Activated naive CD4-positive, alpha-beta T cell treated with Interleukin-2 at 50 U/mL for 16 hours (primary cell): ENCODE measurements at regions not wholly inside any gene's neighbourhood (a gene's known extent, or its start where the extent isn't known, plus 50 kb on each side); places are given as distances from the start of the nearest gene placed in this dataset.

ENCODE experiments used
- DNase-seq: peaks from one replicate; pipeline ENCODE4 v3.0.0-alpha.2; 2020

- no peak for DNase-seq
Measured at GRCh38 chr10:124346831-124347230, 71.9 kb downstream of the OAT start.

- DNase-seq = no peak
Measured at GRCh38 chr10:124345521-124345920, 73.2 kb downstream of the OAT start.

- no peak for DNase-seq
Measured at GRCh38 chr10:124344931-124345330, 73.8 kb downstream of the OAT start.

- no peak for DNase-seq
Measured at GRCh38 chr10:124344266-124344590, 74.5 kb downstream of the OAT start.

- no peak for DNase-seq
Measured at GRCh38 chr10:124343351-124344265, 75.1 kb downstream of the OAT start.

- no peak for DNase-seq
Measured at GRCh38 chr10:124342821-124343170, 75.9 kb downstream of the OAT start.

GRCh38 chr10:124342136-124342820 is 76.4 kb downstream of the OAT start:
- no peak for DNase-seq

GRCh38 chr10:124341768-124342135 is 77.0 kb downstream of the OAT start:
- peak; percentile 8 for DNase-seq

GRCh38 chr10:124340033-124340760 is 78.5 kb downstream of the OAT start:
- no peak for DNase-seq

- no peak for DNase-seq
Measured at GRCh38 chr10:124339119-124340032, 79.3 kb downstream of the OAT start.

- DNase-seq = no peak
Measured at GRCh38 chr10:124338276-124338925, 80.3 kb downstream of the OAT start.

GRCh38 chr10:124336186-124336585 is 82.5 kb downstream of the OAT start:
- DNase-seq = no peak

- no peak for DNase-seq
Measured at GRCh38 chr10:124333931-124334330, 84.8 kb downstream of the OAT start.

- DNase-seq = no peak
Measured at GRCh38 chr10:124332426-124332825, 86.3 kb downstream of the OAT start.

- DNase-seq = no peak
Measured at GRCh38 chr10:124329941-124330340, 88.8 kb downstream of the OAT start.

GRCh38 chr10:124329362-124329761 is 89.4 kb downstream of the OAT start:
- DNase-seq = no peak

GRCh38 chr10:124328477-124329220 is 90.1 kb downstream of the OAT start:
- no peak for DNase-seq

GRCh38 chr10:124325998-124326636 is 92.6 kb downstream of the OAT start:
- DNase-seq = no peak

- no peak for DNase-seq
Measured at GRCh38 chr10:124325633-124325914, 93.1 kb downstream of the OAT start.

- no peak for DNase-seq
Measured at GRCh38 chr10:124324856-124325632, 93.7 kb downstream of the OAT start.
